Central memory CD8-positive, alpha-beta T cell (primary cell): ENCODE measurements at regions not wholly inside any gene's neighbourhood (a gene's known extent, or its start where the extent isn't known, plus 50 kb on each side); places are given as distances from the start of the nearest gene placed in this dataset.

ENCODE experiments used
- ATAC-seq: fragments of 150-1000 bp; cut with Tn5 transposase; replicated peaks from 2 replicates; pipeline ENCODE4 v1.10.0; 2022; ENCODE audit warnings: mild to moderate bottlenecking, moderate FRiP score, moderate number of reproducible peaks; ENCODE audit not compliant: poor library complexity, severe bottlenecking; ENCODE audit errors: extremely low read depth
- DNase-seq, 2 donors: peaks; one replicate each; pipeline ENCODE4 v3.0.0; 2021; ENCODE audit warnings: low spot score in 2 of 2
- H3K27ac Mint-ChIP-seq: one replicate; pipeline ENCODE4 v1.8.0; 2022; ENCODE audit warnings: low read depth, mild to moderate bottlenecking, moderate library complexity, mixed read lengths
- H3K27me3 Mint-ChIP-seq: one replicate; pipeline ENCODE4 v1.8.0; 2022; ENCODE audit warnings: mixed read lengths
- H3K36me3 Mint-ChIP-seq: one replicate; pipeline ENCODE4 v1.8.0; 2022; ENCODE audit warnings: mild to moderate bottlenecking, moderate library complexity, mixed read lengths; ENCODE audit not compliant: insufficient read depth
- H3K4me1 Mint-ChIP-seq: one replicate; pipeline ENCODE4 v1.8.0; 2022; ENCODE audit warnings: mixed read lengths
- H3K4me3 Mint-ChIP-seq: one replicate; pipeline ENCODE4 v1.8.0; 2022; ENCODE audit warnings: mild to moderate bottlenecking, moderate library complexity, mixed read lengths
- H3K9me3 Mint-ChIP-seq: one replicate; pipeline ENCODE4 v1.8.0; 2022; ENCODE audit warnings: mixed read lengths

DNA sequence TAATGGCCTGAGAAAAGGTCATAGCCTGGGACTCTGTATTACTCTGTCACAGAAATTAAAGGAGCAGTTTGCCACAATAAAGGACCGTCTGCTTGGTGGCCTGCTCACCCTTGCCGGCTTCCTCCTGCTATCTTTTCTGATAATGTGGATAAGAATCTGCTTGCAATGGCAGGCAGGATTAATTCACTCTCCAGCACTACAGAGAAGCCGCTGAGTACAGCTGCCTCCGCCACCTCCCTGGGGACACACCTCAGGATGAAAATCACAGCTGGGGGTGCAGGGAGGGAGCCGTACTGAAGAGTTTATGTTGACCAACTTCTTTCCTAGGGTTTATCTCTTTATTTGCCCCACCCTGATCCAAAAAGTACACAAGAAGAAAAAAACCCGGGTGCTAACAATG is 245.9 kb upstream of the RPL38 start:
- DNase-seq = no peak
- no peaks in the 10 kb centered on the region for H3K27me3 Mint-ChIP-seq
- H3K4me1 Mint-ChIP-seq = no peaks in the 10 kb centered on the region
- H3K36me3 Mint-ChIP-seq = no peaks in the 10 kb centered on the region
- H3K9me3 Mint-ChIP-seq = no peaks in the 10 kb centered on the region
- no peak overlapping the region for H3K27ac Mint-ChIP-seq
- no peak overlapping the region for H3K4me3 Mint-ChIP-seq
- no peak for ATAC-seq

DNA sequence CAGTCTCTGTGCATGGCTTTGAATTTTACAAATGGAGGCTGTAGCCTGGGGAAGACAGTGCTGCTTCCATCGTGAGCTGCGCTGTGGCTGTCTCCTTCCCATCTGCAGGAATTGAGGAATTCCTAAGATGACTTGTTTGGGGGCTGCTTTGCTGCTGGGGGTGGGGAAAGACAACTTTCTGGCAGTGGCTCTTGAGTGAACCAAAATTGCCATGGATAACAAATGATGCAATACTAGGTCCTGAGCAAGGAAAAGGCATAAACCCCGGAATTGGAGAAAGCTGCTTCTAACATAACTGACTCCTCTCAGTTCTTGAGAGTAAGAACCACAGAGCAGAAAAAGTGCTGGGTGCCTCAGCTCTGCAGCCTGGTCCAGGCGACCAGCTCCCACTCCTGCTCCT is 245.0 kb upstream of the RPL38 start:
- H3K36me3 Mint-ChIP-seq = no peaks in the 10 kb centered on the region
- ATAC-seq (no peak), DNase-seq (no peak)
- H3K4me3 Mint-ChIP-seq = no peak overlapping the region
- no peaks in the 10 kb centered on the region for H3K9me3 Mint-ChIP-seq
- H3K27ac Mint-ChIP-seq = no peak overlapping the region
- H3K4me1 Mint-ChIP-seq = no peaks in the 10 kb centered on the region
- H3K27me3 Mint-ChIP-seq = no peaks in the 10 kb centered on the region

DNA sequence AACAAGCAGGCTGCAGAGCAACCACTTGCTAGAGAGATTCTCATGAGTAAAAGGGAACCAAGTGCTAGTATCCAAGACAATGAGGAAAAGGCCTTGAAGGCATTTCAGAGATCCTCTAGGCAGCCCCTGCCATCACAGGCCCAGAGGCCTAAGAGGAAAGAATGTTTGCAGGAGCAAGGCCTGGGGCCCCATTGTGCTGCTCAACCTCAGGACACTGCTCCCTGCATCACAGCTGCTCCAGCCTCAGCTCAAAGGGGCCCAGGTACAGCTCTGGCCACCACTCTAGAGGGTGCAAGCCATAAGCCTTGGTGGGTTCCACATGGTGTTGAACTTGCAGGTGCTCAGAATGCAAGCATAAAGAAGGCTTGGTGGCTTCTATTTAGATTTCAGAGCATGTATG is 243.0 kb upstream of the RPL38 start:
- Mint-ChIP-seq H3K4me3 (no peak overlapping the region), H3K27ac (no peak overlapping the region), H3K27me3 (peaks cover 15% of the 10 kb centered on the region), H3K4me1 (no peaks in the 10 kb centered on the region), H3K36me3 (no peaks in the 10 kb centered on the region), H3K9me3 (no peaks in the 10 kb centered on the region)
- DNase-seq (no peak), ATAC-seq (no peak)

DNA sequence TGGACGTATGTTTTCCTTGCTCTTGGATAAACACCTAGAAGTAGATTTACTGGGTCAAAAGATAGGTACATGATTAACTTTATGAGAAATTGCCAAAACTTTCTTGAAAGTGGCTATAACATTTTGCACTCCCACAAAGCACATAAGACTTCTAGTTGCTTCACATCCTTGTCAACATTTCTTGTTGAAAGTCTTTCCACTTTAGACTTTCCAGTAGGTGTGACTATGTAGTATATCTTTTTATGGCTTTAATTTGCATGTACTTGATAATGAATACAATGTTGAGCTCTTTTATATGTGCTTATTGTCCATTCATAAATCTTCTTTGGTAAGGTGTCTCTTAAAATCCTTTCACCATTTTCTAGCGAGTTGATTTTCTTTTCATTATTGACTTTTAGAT is 241.2 kb upstream of the RPL38 start:
- Mint-ChIP-seq H3K4me1 (no peaks in the 10 kb centered on the region), H3K36me3 (no peaks in the 10 kb centered on the region), H3K9me3 (no peaks in the 10 kb centered on the region), H3K27ac (no peak overlapping the region), H3K27me3 (peaks cover 29% of the 10 kb centered on the region), H3K4me3 (no peak overlapping the region)
- DNase-seq = no peak
- no peak for ATAC-seq

DNA sequence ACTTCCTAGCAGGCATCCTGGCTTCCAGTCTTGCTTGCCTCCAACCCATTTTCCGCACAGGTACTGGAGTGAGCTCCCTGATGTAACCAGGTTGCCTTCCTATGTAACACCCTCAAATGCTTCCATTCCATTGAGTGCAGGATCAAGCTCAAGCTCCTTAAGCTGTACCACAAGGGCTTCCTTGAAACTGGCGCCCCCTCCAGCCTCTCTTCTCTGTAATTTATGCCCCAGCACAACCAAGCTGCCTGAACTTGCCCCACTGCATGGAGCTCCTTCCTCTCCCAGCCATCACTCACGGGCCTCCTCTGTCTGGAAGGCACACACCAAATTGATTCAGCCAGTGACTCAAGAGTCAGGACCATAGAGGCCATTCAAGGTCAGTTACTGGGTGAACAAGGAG is 234.8 kb upstream of the RPL38 start:
- no peak for DNase-seq
- H3K36me3 Mint-ChIP-seq = no peaks in the 10 kb centered on the region
- H3K27me3 Mint-ChIP-seq = peaks cover 90% of the 10 kb centered on the region

DNA sequence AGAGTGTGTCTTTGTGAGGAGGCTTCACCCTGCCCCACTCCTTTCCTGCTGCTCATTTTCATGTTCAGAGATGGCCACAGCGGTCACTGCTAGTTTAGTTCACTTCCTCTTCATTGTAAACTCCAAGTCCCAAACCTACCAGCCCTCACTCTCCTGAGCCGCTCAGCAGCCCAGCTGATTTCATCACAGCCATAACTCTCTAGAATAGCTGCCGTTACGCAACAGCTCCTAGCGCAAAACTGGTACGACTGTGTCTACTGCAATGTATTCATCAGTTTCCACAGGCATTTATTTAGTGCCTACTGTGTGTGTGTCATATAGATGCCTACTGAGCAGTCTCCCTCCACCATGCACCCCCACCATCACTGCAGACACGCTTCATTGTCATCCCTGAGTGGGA is 233.5 kb upstream of the RPL38 start:
- no peak for DNase-seq
- H3K9me3 Mint-ChIP-seq = no peaks in the 10 kb centered on the region
- H3K4me3 Mint-ChIP-seq = no peak overlapping the region
- H3K27ac Mint-ChIP-seq = no peak overlapping the region
- H3K4me1 Mint-ChIP-seq = no peaks in the 10 kb centered on the region
- H3K36me3 Mint-ChIP-seq = no peaks in the 10 kb centered on the region
- H3K27me3 Mint-ChIP-seq = peaks cover 88% of the 10 kb centered on the region
- ATAC-seq = no peak

More for the DNA sequence above, 234.8 kb upstream of the RPL38 start:
- Mint-ChIP-seq H3K4me1 (no peaks in the 10 kb centered on the region), H3K9me3 (no peaks in the 10 kb centered on the region), H3K4me3 (no peak overlapping the region), H3K27ac (no peak overlapping the region)
- ATAC-seq = no peak

DNA sequence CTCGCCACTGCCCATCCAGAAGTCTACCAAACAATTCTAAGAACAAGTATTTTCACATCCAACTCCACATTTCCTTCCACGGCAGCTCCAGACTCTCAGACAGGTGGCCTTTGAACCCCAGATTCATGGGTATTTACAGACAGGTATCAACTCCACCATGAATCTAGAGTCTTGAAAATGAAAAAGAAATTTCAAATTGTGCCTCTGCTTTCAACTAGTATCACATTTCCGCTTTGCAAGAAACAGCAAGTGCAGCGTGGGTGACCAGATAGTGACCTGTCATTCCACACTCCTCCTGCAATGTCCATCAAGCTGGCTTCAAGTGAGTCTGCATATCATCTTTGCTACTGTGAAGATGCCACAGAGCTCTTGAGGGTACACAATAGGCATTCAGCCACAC is 232.4 kb upstream of the RPL38 start:
- no peak for DNase-seq
- peaks cover 79% of the 10 kb centered on the region for H3K27me3 Mint-ChIP-seq
- H3K27ac Mint-ChIP-seq = no peak overlapping the region
- no peaks in the 10 kb centered on the region for H3K36me3 Mint-ChIP-seq
- H3K9me3 Mint-ChIP-seq = no peaks in the 10 kb centered on the region
- no peak for ATAC-seq
- no peak overlapping the region for H3K4me3 Mint-ChIP-seq
- H3K4me1 Mint-ChIP-seq = no peaks in the 10 kb centered on the region

DNA sequence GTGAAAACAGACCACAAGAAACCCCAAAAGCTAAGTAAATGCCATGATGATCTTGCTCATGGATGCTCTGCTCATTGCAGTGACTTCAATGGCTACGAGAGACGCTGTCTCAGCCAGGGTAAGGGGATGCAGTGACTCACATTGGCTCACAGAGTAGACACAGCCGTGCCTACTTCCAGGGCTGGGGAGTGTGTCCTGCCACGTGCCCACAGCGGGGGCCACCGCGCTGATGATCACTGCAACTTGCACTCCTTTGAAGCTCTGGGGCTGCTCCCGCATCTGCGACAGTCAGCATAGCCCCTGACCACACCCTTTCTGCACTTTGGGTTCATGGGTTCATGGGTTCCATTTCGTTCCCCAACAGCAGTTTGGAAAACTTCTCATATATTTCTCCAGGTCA is 231.4 kb upstream of the RPL38 start:
- Mint-ChIP-seq H3K4me3 (no peak overlapping the region), H3K36me3 (no peaks in the 10 kb centered on the region), H3K27me3 (peaks cover 82% of the 10 kb centered on the region), H3K4me1 (no peaks in the 10 kb centered on the region), H3K9me3 (no peaks in the 10 kb centered on the region), H3K27ac (no peak overlapping the region)
- ATAC-seq (no peak), DNase-seq (no peak)

DNA sequence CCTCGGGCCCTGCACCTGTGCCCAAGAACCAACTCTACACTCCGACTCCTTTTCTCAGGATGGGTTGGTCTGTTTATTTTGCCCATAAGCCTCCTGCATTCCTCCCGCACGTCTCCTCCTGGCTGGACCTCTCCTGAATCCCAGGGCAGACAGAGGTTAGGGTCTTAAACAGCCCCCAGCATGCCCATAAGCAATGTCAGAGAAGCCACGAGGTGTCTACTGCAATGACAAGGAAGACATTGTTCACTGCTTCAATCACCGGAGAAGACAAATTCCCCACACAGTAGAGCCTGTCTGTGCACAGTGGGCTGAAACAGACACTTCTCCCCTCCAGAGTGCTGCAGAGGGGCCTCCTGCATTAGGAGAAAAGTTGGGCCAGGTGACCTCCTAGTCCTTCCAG is 230.6 kb upstream of the RPL38 start:
- Mint-ChIP-seq H3K4me3 (no peak overlapping the region), H3K9me3 (no peaks in the 10 kb centered on the region), H3K27ac (no peak overlapping the region), H3K36me3 (no peaks in the 10 kb centered on the region), H3K4me1 (no peaks in the 10 kb centered on the region), H3K27me3 (peaks cover 83% of the 10 kb centered on the region)
- DNase-seq (no peak), ATAC-seq (no peak)

DNA sequence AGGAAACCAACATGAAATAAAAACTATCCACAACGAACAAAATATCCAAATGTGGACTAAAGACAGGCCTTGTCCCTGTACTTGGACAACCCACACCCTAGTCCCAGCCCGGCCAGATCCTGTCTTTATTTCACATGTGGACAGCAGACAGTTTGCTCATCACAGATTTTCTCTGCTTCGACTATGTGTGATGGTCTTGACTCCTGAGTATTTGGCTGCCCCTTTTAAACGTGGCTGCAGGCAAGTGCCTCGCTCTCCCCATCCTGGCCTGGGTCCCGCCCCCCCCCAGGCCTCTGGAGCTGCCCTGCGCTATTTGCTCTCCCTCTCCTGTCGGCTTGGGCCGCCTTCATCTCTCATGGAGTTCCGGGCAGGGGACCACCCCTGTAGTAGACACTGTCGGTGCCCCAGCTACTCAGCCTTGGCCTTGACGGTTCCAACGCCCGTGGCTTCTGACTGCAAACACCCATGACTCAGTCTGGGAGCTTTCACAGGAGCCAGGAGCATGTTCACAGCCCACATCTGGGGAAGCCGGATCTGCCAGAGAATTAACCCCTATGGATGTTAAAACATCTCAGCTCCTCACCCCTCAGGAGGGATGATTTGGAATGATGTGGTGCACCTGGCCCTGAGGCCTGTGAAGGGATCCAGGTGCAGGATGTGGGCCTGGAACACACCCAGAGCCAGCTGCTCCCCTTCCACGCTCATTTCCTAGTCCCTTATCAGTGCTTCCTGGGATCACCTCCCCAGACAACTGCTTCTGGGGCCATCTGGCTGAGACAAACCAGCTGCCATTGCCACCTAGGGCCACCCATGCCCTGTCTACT is 229.7 kb upstream of the RPL38 start:
- H3K4me1 Mint-ChIP-seq = no peaks in the 10 kb centered on the region
- no peak for DNase-seq
- H3K27me3 Mint-ChIP-seq = peaks cover 83% of the 10 kb centered on the region
- no peak for ATAC-seq
- H3K27ac Mint-ChIP-seq = no peak overlapping the region
- H3K36me3 Mint-ChIP-seq = no peaks in the 10 kb centered on the region
- no peak overlapping the region for H3K4me3 Mint-ChIP-seq
- no peaks in the 10 kb centered on the region for H3K9me3 Mint-ChIP-seq

DNA sequence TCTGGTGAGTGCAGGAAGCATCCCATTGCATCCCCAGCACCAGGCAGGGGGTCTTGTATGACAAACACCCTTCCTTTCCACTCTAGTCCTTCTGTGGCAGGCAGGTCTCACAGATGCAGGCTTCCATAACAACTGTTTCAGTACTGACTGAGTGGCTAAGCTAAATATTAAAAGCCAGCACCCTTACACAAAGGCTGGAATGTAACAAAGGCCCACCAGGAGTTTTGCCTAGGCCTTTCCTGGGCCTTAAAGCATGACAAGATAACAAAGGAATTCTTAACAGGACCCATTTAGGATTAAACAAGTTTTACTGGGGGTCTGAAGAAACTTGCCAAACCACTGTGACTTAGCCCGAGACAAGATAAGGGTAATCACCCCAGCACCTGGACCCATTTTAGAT is 228.9 kb upstream of the RPL38 start:
- ATAC-seq (no peak), DNase-seq (no peak)
- H3K27me3 Mint-ChIP-seq = peaks cover 80% of the 10 kb centered on the region
- H3K4me1 Mint-ChIP-seq = no peaks in the 10 kb centered on the region
- no peaks in the 10 kb centered on the region for H3K36me3 Mint-ChIP-seq
- no peak overlapping the region for H3K4me3 Mint-ChIP-seq
- H3K9me3 Mint-ChIP-seq = no peaks in the 10 kb centered on the region
- no peak overlapping the region for H3K27ac Mint-ChIP-seq

DNA sequence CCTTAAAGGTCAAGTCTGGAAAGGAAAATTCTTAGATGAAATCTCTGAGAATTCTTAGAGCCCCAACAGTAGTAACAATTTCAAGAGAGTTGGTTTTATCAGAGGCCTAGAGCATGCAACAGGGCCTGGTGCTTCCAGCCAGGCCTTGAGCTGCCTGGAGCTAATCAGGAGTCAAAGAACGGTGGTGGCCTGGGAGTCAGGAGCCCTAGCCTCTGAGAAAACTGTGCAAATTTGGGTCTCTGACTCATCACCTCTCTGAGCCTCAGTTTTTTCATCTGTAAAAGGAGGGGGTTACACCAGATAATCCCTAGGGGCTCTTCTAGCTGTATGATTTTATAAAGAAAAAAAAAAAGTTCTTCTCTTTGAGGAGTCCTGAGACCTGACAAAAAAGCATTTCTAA is 227.3 kb upstream of the RPL38 start:
- DNase-seq (no peak), ATAC-seq (no peak)
- no peaks in the 10 kb centered on the region for H3K4me1 Mint-ChIP-seq
- H3K4me3 Mint-ChIP-seq = no peak overlapping the region
- no peaks in the 10 kb centered on the region for H3K9me3 Mint-ChIP-seq
- H3K27ac Mint-ChIP-seq = no peak overlapping the region
- H3K36me3 Mint-ChIP-seq = no peaks in the 10 kb centered on the region
- H3K27me3 Mint-ChIP-seq = peaks cover 80% of the 10 kb centered on the region

DNA sequence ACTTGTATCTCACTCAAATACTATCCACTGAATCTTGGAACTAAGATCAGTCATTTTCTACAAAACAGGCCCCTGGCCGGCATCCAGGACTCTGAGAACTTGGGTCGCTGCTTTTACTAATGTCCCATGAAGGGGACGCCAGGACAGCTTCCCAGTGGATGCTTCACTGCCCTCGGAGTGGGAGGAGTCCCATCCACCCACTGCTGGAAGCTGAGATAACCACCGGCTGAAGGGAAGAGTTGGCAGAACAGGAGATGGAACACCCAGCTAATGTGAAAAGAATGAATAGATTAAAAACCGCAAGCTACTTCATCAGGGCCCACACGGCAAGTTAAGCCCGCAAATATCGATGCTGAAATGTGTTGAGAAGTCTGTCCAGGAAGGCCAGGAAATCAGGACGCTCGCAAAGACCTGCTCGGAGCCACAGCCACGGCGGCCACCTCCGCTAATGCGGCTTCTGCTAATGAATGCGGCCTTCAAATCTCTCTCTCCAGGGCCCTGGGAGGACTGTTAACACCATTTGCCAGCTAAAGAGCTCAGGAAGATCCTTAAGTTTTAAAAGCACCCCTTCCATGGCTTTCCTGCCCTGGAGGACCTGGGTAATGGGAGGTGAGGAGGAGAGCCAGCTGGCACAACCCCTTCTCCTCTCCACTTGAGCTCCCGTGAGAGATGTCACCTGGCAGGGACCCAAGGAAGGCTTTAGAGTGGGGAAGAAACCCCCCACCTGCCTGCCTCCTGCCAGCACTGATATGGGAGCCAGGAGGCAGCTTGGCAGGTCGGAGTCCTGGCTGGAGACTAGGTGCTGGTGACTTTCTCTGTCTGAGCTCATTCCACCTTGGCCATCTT is 226.6 kb upstream of the RPL38 start:
- Mint-ChIP-seq H3K27ac (no peak overlapping the region), H3K4me3 (no peak overlapping the region)

More for the DNA sequence above, 226.6 kb upstream of the RPL38 start:
- Mint-ChIP-seq H3K9me3 (no peaks in the 10 kb centered on the region), H3K27me3 (peaks cover 82% of the 10 kb centered on the region), H3K36me3 (no peaks in the 10 kb centered on the region), H3K4me1 (no peaks in the 10 kb centered on the region)
- no peak for ATAC-seq
- no peak for DNase-seq
